CD4-positive, alpha-beta memory T cell (primary cell): ENCODE measurements at regions not wholly inside any gene's neighbourhood (a gene's known extent, or its start where the extent isn't known, plus 50 kb on each side); places are given as distances from the start of the nearest gene placed in this dataset.
"Not testable (repeated sequence)": the region's sequence is repeated elsewhere in the genome, so short reads cannot be mapped to it uniquely, and the experiment has no call there.

Experiments
- CTCF ChIA-PET: fragments of 350-600 bp; sonication (Branson Sonifier 250); formaldehyde crosslinking; loops from one replicate; lab custom pipeline; 2021; ENCODE audit warnings: inconsistent platforms; ENCODE audit not compliant: partially characterized antibody; lab: Charles Lee
- POLR2A ChIA-PET: fragments of 350-600 bp; sonication (Branson Sonifier 250); formaldehyde crosslinking; loops from one replicate; lab custom pipeline; 2021; ENCODE audit not compliant: partially characterized antibody; lab: Charles Lee
- DNase-seq, 5 donors: peaks; one replicate each; pipeline versions ENCODE4 v3.0.0 to v3.0.0-alpha.2; 2020 to 2022; ENCODE audit warnings: mixed read lengths in 1 of 5
- H3K27ac ChIP-seq: one replicate; pipeline ENCODE4 v1.7.0; 2013; ENCODE audit warnings: low read depth, low read length
- H3K27me3 ChIP-seq: 2 replicates; pipeline ENCODE4 v1.7.0; 2013; ENCODE audit warnings: mild to moderate bottlenecking, low read length, moderate library complexity; ENCODE audit not compliant: insufficient read depth
- H3K36me3 ChIP-seq: 2 replicates; pipeline ENCODE4 v1.7.0; 2013; ENCODE audit warnings: mild to moderate bottlenecking, low read length, moderate library complexity; ENCODE audit not compliant: insufficient read depth
- H3K4me1 ChIP-seq: 2 replicates; pipeline ENCODE4 v1.7.0; 2013; ENCODE audit warnings: mild to moderate bottlenecking, low read length, moderate library complexity; ENCODE audit not compliant: insufficient read depth
- H3K4me3 ChIP-seq, 2 donors: one replicate each; pipeline ENCODE4 v1.7.0; 2013; ENCODE audit warnings: low read length in 2 of 2, mild to moderate bottlenecking in 1 of 2
- H3K9me3 ChIP-seq, 2 donors: one replicate each; pipeline ENCODE4 v1.7.0; 2013; ENCODE audit warnings: low read length in 2 of 2, control low read depth in 1 of 2; ENCODE audit not compliant: control insufficient read depth in 1 of 2
- H3K27ac Mint-ChIP-seq, 7 donors: one replicate each; pipeline ENCODE4 v1.8.0; 2020 to 2021; ENCODE audit warnings: mixed read lengths in 7 of 7, mild to moderate bottlenecking in 6 of 7, inconsistent platforms in 3 of 7, moderate library complexity in 3 of 7
- H3K27me3 Mint-ChIP-seq, 2 donors: one replicate each; pipeline ENCODE4 v1.8.0; 2020 to 2021; ENCODE audit warnings: mixed read lengths in 2 of 2
- H3K36me3 Mint-ChIP-seq, 2 donors: one replicate each; pipeline ENCODE4 v1.8.0; 2020 to 2021; ENCODE audit warnings: mixed read lengths in 2 of 2, inconsistent platforms in 1 of 2, mild to moderate bottlenecking in 1 of 2
- H3K4me1 Mint-ChIP-seq, 4 donors: one replicate each; pipeline ENCODE4 v1.8.0; 2020 to 2021; ENCODE audit warnings: mixed read lengths in 4 of 4, mild to moderate bottlenecking in 1 of 4
- H3K4me3 Mint-ChIP-seq, 8 donors: one replicate each; pipeline ENCODE4 v1.8.0; 2020 to 2021; ENCODE audit warnings: mixed read lengths in 8 of 8, mild to moderate bottlenecking in 7 of 8, moderate library complexity in 6 of 8, inconsistent platforms in 3 of 8
- H3K9me3 Mint-ChIP-seq, 8 donors: one replicate each; pipeline ENCODE4 v1.8.0; 2020 to 2021; ENCODE audit warnings: mixed read lengths in 8 of 8, mild to moderate bottlenecking in 5 of 8, inconsistent platforms in 3 of 8, moderate library complexity in 1 of 8
- intact Hi-C: fragments of 100-400 bp; cut with micrococcal nuclease; formaldehyde crosslinking; loops from one replicate; pipeline ENCODE4 v1.15.1; 2023

- Mint-ChIP-seq H3K4me3 (peak overlapping the region in 1 of 8 donors; percentile 40), H3K27me3 (peaks cover 22 to 32% of the 10 kb centered on the region in 2 donors), H3K4me1 (no peaks in the 10 kb centered on the region), H3K9me3 (no peaks in the 10 kb centered on the region), H3K36me3 (no peaks in the 10 kb centered on the region), H3K27ac (no peak overlapping the region)
- ChIA-PET POLR2A (no interaction called here), CTCF (interaction anchor here (6.9 kb wide), 1 partner anchor 14 kb away, joined by 55 read pairs; no protein-coding TSS in a partner anchor)
- Histone ChIP-seq H3K36me3 (no peaks in the 10 kb centered on the region), H3K4me1 (no peaks in the 10 kb centered on the region), H3K9me3 (no peaks in the 10 kb centered on the region), H3K27me3 (no peaks in the 10 kb centered on the region), H3K4me3 (no peak overlapping the region), H3K27ac (no peak overlapping the region)
- no peak for DNase-seq
- intact Hi-C loops = no loop called here
Measured at GRCh38 chr15:66865622-66866611, 163.9 kb downstream of the SMAD6 start.

GRCh38 chr15:66866656-66867055 is 164.6 kb downstream of the SMAD6 start:
- H3K36me3 ChIP-seq = no peaks in the 10 kb centered on the region
- DNase-seq = no peak
- H3K4me3 Mint-ChIP-seq = no peak overlapping the region
- H3K9me3 ChIP-seq = no peaks in the 10 kb centered on the region
- no peaks in the 10 kb centered on the region for H3K9me3 Mint-ChIP-seq
- no peaks in the 10 kb centered on the region for H3K36me3 Mint-ChIP-seq
- H3K4me1 Mint-ChIP-seq = no peaks in the 10 kb centered on the region
- H3K27ac Mint-ChIP-seq = no peak overlapping the region
- POLR2A ChIA-PET = no interaction called here
- intact Hi-C loops = no loop called here
- CTCF ChIA-PET = no interaction called here
- peaks cover 20 to 32% of the 10 kb centered on the region in 2 donors for H3K27me3 Mint-ChIP-seq
- no peaks in the 10 kb centered on the region for H3K27me3 ChIP-seq
- no peaks in the 10 kb centered on the region for H3K4me1 ChIP-seq
- H3K27ac ChIP-seq = no peak overlapping the region
- no peak overlapping the region for H3K4me3 ChIP-seq

- ChIA-PET POLR2A (no interaction called here), CTCF (interaction anchor here (1.4 kb wide), 1 partner anchor 17 kb away, joined by 6 read pairs; no protein-coding TSS in a partner anchor)
- no peak for DNase-seq
- no peaks in the 10 kb centered on the region for H3K36me3 Mint-ChIP-seq
- H3K27ac Mint-ChIP-seq = peak overlapping the region in 1 of 7 donors; percentile 37
- no peaks in the 10 kb centered on the region for H3K9me3 ChIP-seq
- H3K4me1 Mint-ChIP-seq = no peaks in the 10 kb centered on the region
- intact Hi-C loops = no loop called here
- H3K27ac ChIP-seq = no peak overlapping the region
- no peak overlapping the region for H3K4me3 Mint-ChIP-seq
- no peaks in the 10 kb centered on the region for H3K27me3 ChIP-seq
- H3K36me3 ChIP-seq = no peaks in the 10 kb centered on the region
- H3K4me1 ChIP-seq = no peaks in the 10 kb centered on the region
- H3K9me3 Mint-ChIP-seq = no peaks in the 10 kb centered on the region
- H3K4me3 ChIP-seq = no peak overlapping the region
- H3K27me3 Mint-ChIP-seq = peaks cover 13 to 25% of the 10 kb centered on the region in 2 donors
Measured at GRCh38 chr15:66868918-66869317, 166.9 kb downstream of the SMAD6 start.

- Mint-ChIP-seq H3K4me1 (no peaks in the 10 kb centered on the region), H3K4me3 (no peak overlapping the region), H3K27me3 (peaks cover 13 to 25% of the 10 kb centered on the region in 2 donors), H3K27ac (no peak overlapping the region), H3K36me3 (no peaks in the 10 kb centered on the region), H3K9me3 (no peaks in the 10 kb centered on the region)
- Histone ChIP-seq H3K4me3 (no peak overlapping the region), H3K27me3 (no peaks in the 10 kb centered on the region), H3K27ac (no peak overlapping the region), H3K4me1 (no peaks in the 10 kb centered on the region), H3K9me3 (no peaks in the 10 kb centered on the region), H3K36me3 (no peaks in the 10 kb centered on the region)
- intact Hi-C loops = no loop called here
- CTCF ChIA-PET = no interaction called here
- POLR2A ChIA-PET = no interaction called here
- no peak for DNase-seq
Measured at GRCh38 chr15:66870880-66871388, 168.9 kb downstream of the SMAD6 start.

- CTCF ChIA-PET = interaction anchor here (2.0 kb wide), 1 partner anchor 9 kb away, joined by 7 read pairs; no protein-coding TSS in a partner anchor
- Histone ChIP-seq H3K4me3 (no peak overlapping the region), H3K27ac (no peak overlapping the region), H3K9me3 (no peaks in the 10 kb centered on the region), H3K27me3 (no peaks in the 10 kb centered on the region), H3K4me1 (no peaks in the 10 kb centered on the region), H3K36me3 (no peaks in the 10 kb centered on the region)
- Mint-ChIP-seq H3K27me3 (peaks cover 4 to 17% of the 10 kb centered on the region in 2 donors), H3K27ac (no peak overlapping the region), H3K4me3 (no peak overlapping the region), H3K36me3 (no peaks in the 10 kb centered on the region), H3K9me3 (no peaks in the 10 kb centered on the region), H3K4me1 (no peaks in the 10 kb centered on the region)
- intact Hi-C loops = no loop called here
- POLR2A ChIA-PET = no interaction called here
- no peak for DNase-seq
Measured at GRCh38 chr15:66872405-66872804, 170.4 kb downstream of the SMAD6 start.

- H3K36me3 ChIP-seq, H3K9me3 ChIP-seq, H3K27me3 ChIP-seq, H3K4me1 ChIP-seq, H3K4me1 Mint-ChIP-seq, H3K27ac Mint-ChIP-seq, H3K36me3 Mint-ChIP-seq, DNase-seq, H3K4me3 Mint-ChIP-seq, intact Hi-C loops, H3K9me3 Mint-ChIP-seq, POLR2A ChIA-PET, H3K4me3 ChIP-seq, H3K27ac ChIP-seq: not testable (repeated sequence)
- H3K27me3 Mint-ChIP-seq = peaks cover 4 to 15% of the 10 kb centered on the region in 2 donors
- CTCF ChIA-PET = interaction anchor here (1.1 to 2.0 kb wide), 2 partner anchors 10 to 30 kb away, joined by 3 to 7 read pairs; no protein-coding TSS in a partner anchor
Measured at GRCh38 chr15:66873331-66873730, 171.3 kb downstream of the SMAD6 start.

GRCh38 chr15:66873856-66874255 is 171.8 kb downstream of the SMAD6 start:
- CTCF ChIA-PET = interaction anchor here (1.0 to 2.0 kb wide), 3 partner anchors 10 to 29 kb away, joined by 3 to 7 read pairs (median 3); no protein-coding TSS in a partner anchor
- H3K27ac ChIP-seq = no peak overlapping the region
- H3K4me3 ChIP-seq = no peak overlapping the region
- Mint-ChIP-seq H3K4me3 (no peak overlapping the region), H3K27me3 (peaks cover 4 to 11% of the 10 kb centered on the region in 2 donors), H3K36me3 (no peaks in the 10 kb centered on the region), H3K27ac (peak overlapping the region in 1 of 7 donors; percentile 23), H3K4me1 (no peaks in the 10 kb centered on the region), H3K9me3 (no peaks in the 10 kb centered on the region)
- no peaks in the 10 kb centered on the region for H3K9me3 ChIP-seq
- POLR2A ChIA-PET = no interaction called here
- H3K36me3 ChIP-seq = no peaks in the 10 kb centered on the region
- intact Hi-C loops = no loop called here
- H3K4me1 ChIP-seq = no peaks in the 10 kb centered on the region
- DNase-seq = no peak
- no peaks in the 10 kb centered on the region for H3K27me3 ChIP-seq
